ENCODE measurements at regions not wholly inside any gene's neighbourhood (a gene's known extent, or its start where the extent isn't known, plus 50 kb on each side); places are given as distances from the start of the nearest gene placed in this dataset.

- Histone ChIP-seq H2AFZ (ENCODE audit: low read depth, low read length) (no peak overlapping the region), H3K79me2 (ENCODE audit: insufficient read depth, low read length) (no peaks in the 10 kb centered on the region), H3K9ac (ENCODE audit: low read depth, low read length) (no peak overlapping the region), H3K36me3 (ENCODE audit: insufficient read depth, low read length) (no peaks in the 10 kb centered on the region), H3K27ac (ENCODE audit: low read length) (no peak overlapping the region), H3K9me3 (ENCODE audit: insufficient read depth, low read length, severe bottlenecking) (no peaks in the 10 kb centered on the region), H3K4me1 (ENCODE audit: insufficient read depth, low read length) (no peaks in the 10 kb centered on the region), H4K20me1 (ENCODE audit: insufficient read depth, low read length) (0 out of 2 replicates have a peak, but pooled peaks cover 2% of the 10 kb centered on the region), H3K4me2 (ENCODE audit: insufficient read depth, low read length) (no peak overlapping the region), H3K27me3 (ENCODE audit: insufficient read depth, low read length, poor library complexity) (no peaks in the 10 kb centered on the region), H3K4me3 (ENCODE audit: low read depth in 1 of 2, low read length in 2 of 2) (no peak overlapping the region)
- TF ChIP-seq EZH2 (IDR thresholded peaks at IDR 0.05; ENCODE audit: borderline replicate concordance, low read depth, low read length, severe bottlenecking), result no peak
- no peak for TF ChIP-seq CTCF (IDR thresholded peaks at IDR 0.05; ENCODE audit: borderline replicate concordance, extremely low read depth, low read length, poor library complexity, severe bottlenecking)
- ATAC-seq (ENCODE audit: insufficient read depth, low read depth) (no peak), DNase-seq (no peak)
Observed at GRCh38 chr5:6206501-6206900, 171.8 kb downstream of the MED10 start.

GRCh38 chr5:6202968-6203365 lies 175.4 kb downstream of the MED10 start:
- Histone ChIP-seq H3K27ac (ENCODE audit: low read length) (no peak overlapping the region), H2AFZ (ENCODE audit: low read depth, low read length) (no peak overlapping the region), H3K79me2 (ENCODE audit: insufficient read depth, low read length) (no peaks in the 10 kb centered on the region), H3K36me3 (ENCODE audit: insufficient read depth, low read length) (no peaks in the 10 kb centered on the region), H3K27me3 (ENCODE audit: insufficient read depth, low read length, poor library complexity) (no peaks in the 10 kb centered on the region), H3K4me2 (ENCODE audit: insufficient read depth, low read length) (no peak overlapping the region), H3K9ac (ENCODE audit: low read depth, low read length) (no peak overlapping the region), H3K4me1 (ENCODE audit: insufficient read depth, low read length) (no peaks in the 10 kb centered on the region), H4K20me1 (ENCODE audit: insufficient read depth, low read length) (no peaks in the 10 kb centered on the region), H3K9me3 (ENCODE audit: insufficient read depth, low read length, severe bottlenecking) (no peaks in the 10 kb centered on the region), H3K4me3 (ENCODE audit: low read depth in 1 of 2, low read length in 2 of 2) (no peak overlapping the region)
- TF ChIP-seq EZH2 (IDR thresholded peaks at IDR 0.05; ENCODE audit: borderline replicate concordance, low read depth, low read length, severe bottlenecking), result no peak
- DNase-seq (no peak), ATAC-seq (ENCODE audit: insufficient read depth, low read depth) (no peak)

DNA sequence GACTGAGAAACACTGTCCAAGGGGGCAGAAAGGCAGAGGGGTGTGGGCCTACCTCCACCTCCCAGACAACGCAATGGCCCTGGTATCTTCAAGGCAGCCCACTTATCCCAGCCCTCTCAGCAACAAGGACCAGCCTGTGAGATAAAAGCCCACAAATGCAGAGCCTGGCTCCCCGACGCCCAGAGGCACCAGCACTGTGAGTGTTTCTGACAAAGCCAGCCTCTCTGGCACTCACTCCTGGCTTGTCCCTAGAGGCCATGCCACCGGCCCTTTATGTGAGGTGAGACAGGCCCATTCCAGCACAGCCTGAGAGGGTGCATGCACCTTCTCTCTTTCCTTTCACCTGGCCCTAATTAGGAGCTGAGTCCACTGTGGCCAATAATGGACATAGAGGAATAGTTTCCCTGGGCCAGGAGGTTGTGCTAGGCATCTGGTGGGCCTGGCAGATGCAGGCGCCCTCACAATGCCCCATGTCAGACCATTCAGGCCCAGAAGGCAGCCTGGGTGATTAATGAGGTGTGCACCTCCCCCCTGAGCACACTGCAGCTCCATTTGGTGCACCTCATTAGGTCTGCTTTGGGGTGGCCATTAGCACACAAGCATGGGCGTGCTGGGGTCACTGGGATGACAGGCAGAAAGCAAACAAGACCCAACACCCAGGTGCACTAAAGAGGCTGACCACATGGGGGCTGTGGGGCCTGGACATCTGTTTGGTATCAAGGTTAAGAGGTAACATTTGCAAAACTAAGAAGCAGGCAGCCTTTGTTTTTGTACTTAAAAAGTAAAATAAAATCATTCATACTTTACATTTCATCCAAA lies 176.0 kb downstream of the MED10 start:
- Histone ChIP-seq H3K4me1 (ENCODE audit: insufficient read depth, low read length) (no peaks in the 10 kb centered on the region), H3K9ac (ENCODE audit: low read depth, low read length) (no peak overlapping the region), H3K27me3 (ENCODE audit: insufficient read depth, low read length, poor library complexity) (no peaks in the 10 kb centered on the region), H4K20me1 (ENCODE audit: insufficient read depth, low read length) (no peaks in the 10 kb centered on the region), H2AFZ (ENCODE audit: low read depth, low read length) (no peak overlapping the region), H3K36me3 (ENCODE audit: insufficient read depth, low read length) (no peaks in the 10 kb centered on the region), H3K9me3 (ENCODE audit: insufficient read depth, low read length, severe bottlenecking) (no peaks in the 10 kb centered on the region), H3K27ac (ENCODE audit: low read length) (no peak overlapping the region), H3K79me2 (ENCODE audit: insufficient read depth, low read length) (no peaks in the 10 kb centered on the region), H3K4me2 (ENCODE audit: insufficient read depth, low read length) (no peak overlapping the region), H3K4me3 (ENCODE audit: low read depth in 1 of 2, low read length in 2 of 2) (no peak overlapping the region)
- no peak for TF ChIP-seq CTCF (IDR thresholded peaks at IDR 0.05; ENCODE audit: borderline replicate concordance, extremely low read depth, low read length, poor library complexity, severe bottlenecking)
- no peak for TF ChIP-seq EZH2 (IDR thresholded peaks at IDR 0.05; ENCODE audit: borderline replicate concordance, low read depth, low read length, severe bottlenecking)
- ATAC-seq (ENCODE audit: insufficient read depth, low read depth), result no peak
- DNase-seq, result no peak

DNA sequence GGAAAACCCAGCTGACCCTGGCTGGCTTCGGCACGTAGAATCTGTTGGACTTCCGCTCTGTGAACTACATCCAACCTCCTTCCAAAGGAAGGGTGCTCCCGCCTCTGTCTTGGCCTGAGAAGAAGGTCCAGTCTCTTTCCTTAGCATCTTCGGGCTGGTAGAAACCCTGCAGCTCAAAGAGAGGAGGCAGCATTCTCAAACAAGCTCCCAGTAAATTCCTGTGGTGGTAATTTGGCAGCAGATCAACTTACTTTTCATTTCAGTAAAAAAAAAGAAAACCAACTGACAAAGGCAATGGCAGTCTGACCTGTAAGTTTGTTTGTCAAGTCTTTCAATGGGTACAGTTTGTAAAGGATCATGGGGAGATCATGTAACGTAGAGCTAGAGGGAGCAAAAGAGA lies 176.7 kb downstream of the MED10 start:
- H3K9ac ChIP-seq (ENCODE audit: low read depth, low read length), result no peak overlapping the region
- no peaks in the 10 kb centered on the region for H3K9me3 ChIP-seq (ENCODE audit: insufficient read depth, low read length, severe bottlenecking)
- no peaks in the 10 kb centered on the region for H3K27me3 ChIP-seq (ENCODE audit: insufficient read depth, low read length, poor library complexity)
- no peaks in the 10 kb centered on the region for H4K20me1 ChIP-seq (ENCODE audit: insufficient read depth, low read length)
- H3K4me2 ChIP-seq (ENCODE audit: insufficient read depth, low read length), result no peak overlapping the region
- ATAC-seq (ENCODE audit: insufficient read depth, low read depth), result no peak
- DNase-seq, result no peak
- no peaks in the 10 kb centered on the region for H3K36me3 ChIP-seq (ENCODE audit: insufficient read depth, low read length)
- H3K27ac ChIP-seq (ENCODE audit: low read length), result no peak overlapping the region
- no peaks in the 10 kb centered on the region for H3K79me2 ChIP-seq (ENCODE audit: insufficient read depth, low read length)
- H3K4me3 ChIP-seq (ENCODE audit: low read depth in 1 of 2, low read length in 2 of 2), result no peak overlapping the region
- no peaks in the 10 kb centered on the region for H3K4me1 ChIP-seq (ENCODE audit: insufficient read depth, low read length)
- TF ChIP-seq CTCF (IDR thresholded peaks at IDR 0.05; ENCODE audit: borderline replicate concordance, extremely low read depth, low read length, poor library complexity, severe bottlenecking), result no peak
- TF ChIP-seq EZH2 (IDR thresholded peaks at IDR 0.05; ENCODE audit: borderline replicate concordance, low read depth, low read length, severe bottlenecking), result no peak
- no peak overlapping the region for H2AFZ ChIP-seq (ENCODE audit: low read depth, low read length)
